ENCODE measurements at regions not wholly inside any gene's neighbourhood (a gene's known extent, or its start where the extent isn't known, plus 50 kb on each side); places are given as distances from the start of the nearest gene placed in this dataset.

DNA sequence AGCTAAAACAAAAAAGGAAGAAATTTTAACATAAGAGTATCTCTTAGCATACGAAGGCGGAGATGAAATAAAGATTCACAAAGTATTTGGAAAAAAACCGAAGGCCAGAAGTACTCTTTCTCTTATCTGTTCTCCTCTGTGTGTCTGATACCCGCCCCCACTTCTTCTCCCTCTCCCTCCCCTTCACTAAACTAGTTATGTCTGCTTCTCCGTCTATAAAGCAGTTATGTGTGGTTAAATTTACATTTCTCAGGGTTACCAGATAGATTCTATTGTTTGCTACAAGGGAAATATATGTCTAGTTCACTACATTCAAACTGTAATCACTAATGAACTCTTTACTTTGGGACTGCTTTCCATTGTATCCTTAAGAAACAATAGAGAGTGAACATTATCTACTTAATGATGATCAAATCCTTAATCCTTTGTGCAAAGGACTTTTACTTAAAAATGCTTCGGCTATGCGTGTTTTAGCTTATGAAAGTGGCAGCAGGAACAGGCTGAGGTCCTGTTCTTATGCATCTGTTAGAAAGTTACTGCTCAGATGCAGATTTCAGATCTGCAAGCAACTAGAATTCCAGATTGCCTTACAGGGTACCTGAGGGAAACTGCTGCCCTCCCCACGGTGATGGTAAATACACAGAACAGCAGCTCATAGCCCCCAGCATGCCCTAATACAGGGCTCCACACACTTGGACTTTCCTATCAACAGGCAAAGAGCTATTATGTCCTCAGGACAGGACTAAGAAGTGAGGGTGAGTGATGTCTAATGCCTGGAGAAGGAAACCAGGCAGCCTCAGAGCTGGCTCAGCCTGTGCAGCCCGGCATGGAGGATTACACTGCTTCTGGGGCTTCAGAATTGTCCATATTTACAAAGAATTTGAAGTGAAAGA lies 273.3 kb downstream of the FZD1 start:
- TF ChIP-seq CTCF (conservative IDR thresholded peaks at IDR 0.05; ENCODE audit: low read depth, low read length) (no peak), EZH2phosphoT487 (IDR thresholded peaks at IDR 0.05; ENCODE audit: borderline replicate concordance, low read length) (no peak), EZH2 (IDR thresholded peaks at IDR 0.05; ENCODE audit: low read length, unreplicated experiment) (no peak)
